ENCODE measurements at regions not wholly inside any gene's neighbourhood (a gene's known extent, or its start where the extent isn't known, plus 50 kb on each side); places are given as distances from the start of the nearest gene placed in this dataset.

DNA sequence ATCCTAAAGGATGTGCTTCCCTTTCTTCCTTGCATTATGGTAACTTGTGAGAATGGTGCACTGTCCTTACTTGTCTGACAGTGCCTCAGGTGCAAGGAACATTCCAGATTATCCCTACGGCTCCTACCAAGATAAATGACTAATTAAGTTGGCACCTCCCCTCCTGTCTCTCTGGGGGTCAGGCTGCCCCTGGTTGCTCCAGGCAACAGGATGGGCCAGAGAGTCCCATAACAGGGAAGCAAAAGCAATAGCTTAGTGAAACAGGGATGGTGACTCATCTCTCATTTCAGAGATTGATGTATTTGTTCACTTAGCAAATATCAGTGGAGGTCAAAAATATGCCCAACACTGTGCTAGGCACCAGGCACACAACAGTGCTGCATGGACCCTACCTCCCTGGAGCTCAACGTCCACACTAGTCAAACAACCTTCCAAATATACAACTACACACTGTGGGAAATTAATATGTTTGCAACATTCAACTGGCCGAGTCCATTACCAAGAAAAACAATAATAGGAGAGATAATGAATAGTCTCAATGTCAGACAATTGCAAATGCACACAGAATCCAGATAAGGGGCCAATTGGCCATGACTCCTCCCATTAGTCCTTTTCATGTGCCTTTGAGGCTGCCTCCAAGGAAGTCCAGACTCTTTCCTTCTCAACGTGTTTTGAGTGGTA is 249.0 kb downstream of the TLE3 start:
- FAIRE-seq (peak; percentile 69), DNase-seq (ENCODE audit: insufficient read length, low spot score) (no peak)

DNA sequence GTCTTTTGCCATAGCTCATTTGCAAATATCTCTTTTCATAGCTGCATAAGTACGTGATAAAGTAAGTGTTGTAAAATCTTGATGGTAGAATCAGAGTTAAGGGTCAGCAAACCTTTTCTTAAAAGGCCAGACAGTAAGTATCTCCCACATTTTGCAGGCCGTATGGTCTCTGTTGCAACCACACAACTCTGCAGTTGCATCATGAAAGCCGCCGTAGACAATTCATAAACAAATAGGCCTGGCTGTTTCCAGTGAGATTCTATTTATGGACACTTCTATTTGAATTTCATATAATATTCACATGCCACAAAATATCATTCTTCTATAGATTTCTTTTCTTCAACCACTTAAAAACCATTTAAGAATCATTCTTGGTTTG is 248.5 kb downstream of the TLE3 start:
- FAIRE-seq (no peak), DNase-seq (ENCODE audit: insufficient read length, low spot score) (no peak)

DNA sequence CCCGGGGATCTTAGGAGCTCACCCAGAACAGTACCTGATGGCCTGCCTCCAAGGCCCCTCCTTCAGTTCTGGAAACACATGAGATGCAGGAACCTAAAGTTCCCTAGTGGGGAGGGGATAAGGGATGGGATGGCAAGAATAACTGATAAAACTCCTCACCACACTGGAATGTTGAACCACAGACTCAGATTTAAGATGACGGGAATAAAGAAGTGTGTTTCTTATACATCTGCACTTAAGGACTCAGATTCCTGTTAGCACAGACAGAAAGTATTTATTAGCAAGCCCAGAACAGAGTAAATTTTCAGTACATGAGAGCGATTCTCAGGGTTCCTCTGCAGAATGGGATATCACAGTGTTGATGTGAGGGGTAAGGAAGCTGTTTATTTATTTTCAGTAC is 245.2 kb downstream of the TLE3 start:
- peak; percentile 63 for DNase-seq (ENCODE audit: insufficient read length, low spot score)

DNA sequence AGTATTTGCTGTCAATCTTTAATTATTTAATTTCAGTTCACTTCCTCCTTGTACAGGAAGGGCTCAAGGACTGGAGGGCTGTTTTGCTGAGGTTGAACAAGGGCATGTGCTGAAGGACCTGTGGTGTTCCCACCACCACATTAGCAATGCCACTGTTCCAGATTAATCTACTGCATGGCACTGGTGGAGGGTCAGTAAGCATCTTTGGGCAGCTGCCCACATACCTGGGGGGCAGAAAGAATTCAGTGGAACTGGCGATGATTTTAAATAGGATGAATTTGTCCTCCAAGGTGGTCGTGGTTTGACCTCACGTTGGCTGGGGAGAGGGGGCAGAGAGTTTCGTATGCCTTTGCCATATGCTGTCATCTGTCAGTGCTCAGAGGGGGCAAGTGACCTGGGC is 244.8 kb downstream of the TLE3 start:
- no peak for DNase-seq (ENCODE audit: insufficient read length, low spot score)
- FAIRE-seq, result peak; percentile 31

More for the DNA sequence above, 245.2 kb downstream of the TLE3 start:
- no peak for FAIRE-seq

DNA sequence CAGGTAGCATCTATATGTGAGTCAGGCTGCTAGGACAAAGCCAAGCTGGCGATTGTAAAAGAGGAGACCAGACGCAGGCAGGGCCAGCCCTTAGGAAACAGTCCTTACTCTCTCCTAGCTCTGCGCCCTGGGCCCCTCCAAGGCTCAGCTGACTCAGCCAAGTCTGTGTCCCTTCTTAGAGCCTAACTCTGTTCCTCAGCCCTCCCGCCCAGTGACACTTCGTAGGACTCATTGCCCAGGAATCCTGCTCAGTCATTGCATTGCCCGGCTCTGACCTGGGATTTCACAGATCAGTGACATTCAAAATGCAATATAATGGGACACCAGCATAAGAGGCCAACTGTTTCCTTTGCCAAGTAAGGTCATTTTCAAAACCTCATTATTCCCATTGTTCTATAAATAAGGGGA is 244.2 kb downstream of the TLE3 start:
- DNase-seq (ENCODE audit: insufficient read length, low spot score) (peak; percentile 88), FAIRE-seq (peak; percentile 91)

DNA sequence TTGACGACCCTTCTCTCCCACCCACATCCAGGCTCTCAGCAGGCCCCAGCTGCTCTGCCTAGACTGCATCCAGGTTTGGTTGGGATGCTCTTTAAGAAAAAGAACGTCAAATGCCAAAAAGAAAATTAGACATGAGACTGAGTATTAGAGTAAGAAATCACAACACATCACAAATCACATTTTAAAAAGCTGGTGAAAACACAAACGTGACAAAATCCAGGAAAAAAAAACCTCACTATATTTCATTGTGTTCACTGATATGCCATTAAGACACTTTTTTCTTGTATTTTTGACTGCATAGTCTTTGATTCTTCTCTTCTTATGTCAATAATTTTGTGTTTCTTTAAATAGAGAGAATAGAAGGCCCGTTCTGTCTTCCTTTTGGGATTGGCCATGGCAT is 243.7 kb downstream of the TLE3 start:
- DNase-seq (ENCODE audit: insufficient read length, low spot score) (no peak), FAIRE-seq (no peak)

DNA sequence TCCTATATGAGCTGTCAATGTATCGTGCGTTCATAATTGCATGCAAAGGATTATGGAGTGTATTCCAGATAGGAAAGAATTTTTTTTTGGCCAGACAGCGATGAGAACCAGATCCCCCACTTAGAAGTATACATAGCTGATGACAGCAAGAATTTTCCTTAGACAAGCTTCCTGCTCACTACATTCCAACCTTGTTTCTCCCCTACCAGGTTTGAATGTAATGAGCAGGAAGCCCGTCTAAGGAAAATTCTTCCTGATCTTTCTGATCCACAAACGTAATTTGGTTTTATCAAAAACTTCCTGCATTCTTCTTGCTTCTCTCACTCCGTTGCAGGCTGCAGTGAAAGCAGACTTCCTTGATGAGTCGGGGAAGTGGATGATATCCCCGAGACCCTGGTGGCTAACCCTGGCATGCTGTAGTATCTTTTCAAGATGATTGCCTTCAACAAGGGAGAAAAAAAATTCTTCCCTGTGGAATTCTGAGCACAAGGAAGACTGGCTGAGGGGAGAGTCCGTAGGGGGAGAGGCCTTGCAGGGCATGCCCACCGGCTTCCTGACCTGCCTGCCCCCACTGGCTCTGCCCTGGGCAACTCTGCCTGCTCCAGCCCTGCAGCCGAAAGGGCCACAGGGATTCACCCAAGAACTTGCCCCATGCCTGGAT is 243.1 kb downstream of the TLE3 start:
- peak; percentile 13 for FAIRE-seq
- DNase-seq (ENCODE audit: insufficient read length, low spot score), result peak; percentile 49

DNA sequence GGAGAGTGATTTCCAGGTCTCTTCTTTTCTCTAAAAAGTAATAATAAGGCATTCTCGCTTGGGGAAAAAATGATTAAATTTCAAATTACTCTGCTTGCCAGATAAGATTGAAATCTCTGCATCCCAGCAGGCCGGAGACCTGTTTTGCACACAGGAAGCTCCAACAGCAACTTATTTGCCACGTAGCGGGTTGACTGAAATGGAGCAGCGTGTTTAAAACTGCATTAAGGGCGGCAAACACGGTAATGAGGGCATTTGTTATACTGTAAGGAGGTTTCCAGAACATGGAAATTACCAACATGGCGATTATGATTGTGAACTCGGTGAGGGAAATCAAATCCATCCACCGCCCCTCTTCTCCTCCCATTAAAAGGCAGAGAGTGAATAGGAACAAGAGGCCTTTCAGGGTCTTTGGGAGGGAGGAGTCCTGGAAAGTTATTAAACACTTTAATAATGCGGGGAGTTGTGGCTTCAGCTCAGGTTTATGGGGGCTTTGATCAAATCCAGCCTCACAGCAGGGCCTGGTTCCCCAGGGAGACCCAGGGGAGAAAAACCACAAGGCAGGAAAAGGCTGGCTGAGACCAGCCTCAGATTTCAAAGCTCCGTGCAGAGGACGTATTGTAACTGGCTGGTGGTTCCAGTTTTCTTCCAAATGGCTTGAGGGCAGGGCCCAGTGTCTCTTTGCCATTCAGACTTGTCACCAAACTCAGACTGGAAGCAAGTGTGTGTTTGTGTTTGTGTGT is 242.3 kb downstream of the TLE3 start:
- peak; percentile 26 for DNase-seq (ENCODE audit: insufficient read length, low spot score)
- peak; percentile 69 for FAIRE-seq

DNA sequence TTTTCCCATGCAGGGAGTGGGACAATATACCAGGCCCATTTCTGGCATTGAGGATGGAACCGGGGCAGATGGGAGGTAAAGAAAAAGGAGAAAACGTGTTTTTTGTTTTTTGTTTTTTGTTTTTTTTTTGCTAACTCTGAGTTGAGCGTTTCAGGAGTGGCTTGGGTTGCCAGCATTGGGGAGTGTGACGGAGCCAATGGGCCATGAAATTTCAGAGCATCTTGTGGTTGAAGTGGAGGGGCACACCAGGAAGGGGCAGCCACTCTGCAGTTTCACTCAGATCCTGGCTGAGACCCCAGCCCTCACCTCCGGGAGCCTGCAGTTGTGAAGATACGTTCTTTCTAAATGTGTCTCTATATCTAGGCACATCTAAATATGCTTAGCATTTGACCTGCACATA is 240.5 kb downstream of the TLE3 start:
- no peak for FAIRE-seq

DNA sequence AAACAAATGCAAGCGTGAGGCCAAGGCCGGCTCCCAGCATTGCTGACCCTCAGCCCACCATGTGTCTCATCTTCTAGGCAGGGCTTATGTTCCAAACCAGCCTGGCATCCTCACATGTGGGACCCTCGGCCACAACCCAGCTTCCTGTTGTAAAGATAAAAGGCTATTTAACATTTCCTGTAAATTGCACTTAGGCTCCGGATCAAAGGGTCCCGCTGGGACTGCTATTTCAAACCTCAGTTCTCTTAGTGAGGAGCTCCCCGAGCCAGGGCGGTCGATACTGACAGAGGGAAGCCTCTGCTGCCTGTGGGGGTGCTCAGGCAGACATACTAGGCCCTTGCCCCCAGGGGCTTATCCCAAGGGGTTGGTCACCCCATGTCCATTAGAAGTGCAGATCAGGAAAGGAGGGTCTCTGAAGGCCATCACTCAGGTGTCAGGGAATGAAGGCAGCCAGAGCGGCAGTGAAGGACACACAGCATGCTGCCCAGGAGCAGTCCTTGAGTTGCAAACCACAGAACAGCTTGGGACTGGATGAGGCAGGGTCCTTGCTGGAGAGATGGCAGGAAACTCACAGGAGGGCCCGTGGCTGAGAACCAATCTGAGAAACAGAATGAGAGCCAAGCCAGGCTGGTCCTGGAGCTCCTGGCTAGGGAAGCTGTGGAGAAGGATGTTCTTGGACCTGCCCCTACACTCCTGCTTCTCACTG is 239.9 kb downstream of the TLE3 start:
- DNase-seq (ENCODE audit: insufficient read length, low spot score), result no peak
- no peak for FAIRE-seq

More for the DNA sequence above, 240.5 kb downstream of the TLE3 start:
- DNase-seq (ENCODE audit: insufficient read length, low spot score), result no peak

DNA sequence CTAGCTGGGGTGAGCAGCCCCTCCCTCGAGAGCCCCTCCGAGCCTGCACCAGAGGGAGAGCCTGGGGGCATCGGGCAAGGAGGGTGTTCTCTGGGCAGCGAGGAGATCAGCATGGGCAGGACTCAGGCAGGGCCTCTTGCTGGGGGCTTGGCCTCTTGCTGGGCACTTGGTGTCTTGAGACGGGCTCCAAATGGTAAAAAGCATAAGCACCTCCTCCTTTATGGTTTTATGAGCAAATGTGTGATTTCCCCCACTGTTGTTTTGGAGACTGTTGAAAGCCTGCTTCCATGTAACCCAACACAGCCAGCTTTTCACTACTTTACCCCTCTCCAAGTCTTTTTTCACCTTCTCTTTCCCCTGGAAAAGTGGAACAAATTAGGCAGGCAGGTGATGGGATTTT is 239.3 kb downstream of the TLE3 start:
- DNase-seq (ENCODE audit: insufficient read length, low spot score), result no peak

DNA sequence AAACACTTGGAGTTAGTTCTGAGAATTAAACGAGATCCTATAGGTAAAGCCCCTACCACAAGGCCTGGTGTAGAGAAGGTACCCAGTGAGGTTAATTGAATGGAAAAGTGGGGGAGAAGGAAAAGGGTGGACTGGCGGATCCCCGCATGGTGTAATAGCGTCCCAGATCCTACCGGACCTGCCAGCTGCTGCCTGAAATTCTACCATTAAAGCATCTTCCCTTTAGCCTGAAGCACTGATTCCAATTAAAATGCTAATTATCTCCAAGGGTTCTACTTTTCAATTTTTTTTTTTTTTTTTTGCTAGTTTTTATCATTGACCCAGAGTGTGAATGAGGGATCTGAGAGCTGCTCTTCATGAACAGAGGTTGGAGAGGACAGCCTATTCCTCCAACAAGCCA is 237.9 kb downstream of the TLE3 start:
- DNase-seq (ENCODE audit: insufficient read length, low spot score) (no peak), FAIRE-seq (no peak)

More for the DNA sequence above, 239.3 kb downstream of the TLE3 start:
- FAIRE-seq, result no peak

DNA sequence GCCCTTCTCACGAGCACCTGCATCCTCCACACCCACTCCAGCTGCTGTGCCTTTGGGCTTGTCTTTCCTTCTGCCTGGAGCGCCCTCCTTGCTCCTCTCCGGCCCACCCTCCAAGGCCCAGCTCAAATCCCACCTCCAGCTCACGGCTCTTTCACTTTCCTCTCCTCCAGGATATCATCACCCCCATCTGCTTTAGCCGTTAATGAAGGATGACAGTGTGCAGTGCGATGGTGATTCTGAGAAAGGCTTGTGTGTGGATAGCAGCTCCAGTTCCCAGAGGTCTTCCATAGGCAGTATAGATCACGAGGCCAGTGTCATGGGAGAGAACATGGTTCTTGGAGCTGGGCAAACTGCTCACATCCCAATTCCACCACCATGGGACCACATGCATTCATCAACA is 237.4 kb downstream of the TLE3 start:
- DNase-seq (ENCODE audit: insufficient read length, low spot score), result no peak

DNA sequence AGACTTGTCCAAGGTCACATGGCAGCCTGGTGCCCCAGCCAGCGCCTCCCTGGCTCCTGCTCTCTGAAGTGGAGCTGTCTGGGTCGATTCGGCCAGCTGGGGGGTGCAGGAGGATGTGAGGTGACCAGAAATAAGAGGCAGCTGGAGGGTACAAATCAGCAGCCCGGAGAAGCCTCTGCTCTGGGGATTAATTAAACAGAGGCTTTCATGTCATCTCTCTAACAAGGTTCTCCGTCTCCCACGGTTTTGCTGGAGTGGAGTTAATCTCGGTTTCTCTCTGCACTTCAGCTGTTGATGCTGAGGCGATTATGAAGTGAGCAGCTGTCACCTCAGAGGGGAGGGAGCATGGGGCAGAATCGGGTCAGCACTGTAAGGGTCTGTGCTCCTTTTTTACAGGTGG is 236.8 kb downstream of the TLE3 start:
- DNase-seq (ENCODE audit: insufficient read length, low spot score) (no peak), FAIRE-seq (no peak)

More for the DNA sequence above, 237.4 kb downstream of the TLE3 start:
- FAIRE-seq, result peak; percentile 80

DNA sequence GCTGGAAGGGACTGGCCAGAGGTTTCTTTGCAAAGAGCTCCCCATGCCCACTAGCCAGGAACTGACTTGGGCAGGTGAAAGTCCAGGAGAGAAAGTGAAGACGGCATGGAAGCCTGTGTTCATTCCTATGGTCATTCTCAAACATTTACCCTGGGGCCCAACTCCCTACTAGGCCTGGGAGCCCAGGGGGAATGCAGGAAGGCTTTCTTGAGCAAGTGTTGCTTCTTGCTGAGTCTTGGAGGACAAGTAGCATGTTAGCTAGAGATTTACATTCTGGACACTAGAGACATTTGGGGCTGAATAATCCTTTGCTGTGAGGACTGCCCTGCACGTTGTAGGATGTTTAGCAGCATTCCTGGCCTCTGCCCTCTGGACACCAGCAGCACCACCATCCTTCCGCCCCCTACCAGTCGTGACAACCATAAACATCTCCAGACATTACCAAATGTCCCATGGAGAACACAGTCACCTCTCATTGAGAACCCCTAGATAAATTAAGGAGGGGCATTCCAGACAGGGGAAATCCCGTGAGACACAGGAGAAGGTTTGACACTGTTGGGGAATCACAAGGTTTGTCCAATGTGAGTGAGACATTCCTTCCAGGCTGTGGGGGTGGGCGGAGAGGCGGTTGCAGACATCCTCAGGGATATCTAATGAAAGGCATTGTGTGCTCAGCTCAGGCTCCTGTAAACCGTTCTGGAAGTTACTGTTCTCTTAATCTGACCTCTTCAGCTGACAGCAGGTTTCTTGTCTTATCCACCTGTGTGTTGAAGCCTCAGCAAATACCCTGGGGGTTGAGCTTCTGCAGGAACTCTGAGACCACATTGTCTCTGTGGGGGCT is 236.2 kb downstream of the TLE3 start:
- peak; percentile 17 for DNase-seq (ENCODE audit: insufficient read length, low spot score)
- peak; percentile 40 for FAIRE-seq

DNA sequence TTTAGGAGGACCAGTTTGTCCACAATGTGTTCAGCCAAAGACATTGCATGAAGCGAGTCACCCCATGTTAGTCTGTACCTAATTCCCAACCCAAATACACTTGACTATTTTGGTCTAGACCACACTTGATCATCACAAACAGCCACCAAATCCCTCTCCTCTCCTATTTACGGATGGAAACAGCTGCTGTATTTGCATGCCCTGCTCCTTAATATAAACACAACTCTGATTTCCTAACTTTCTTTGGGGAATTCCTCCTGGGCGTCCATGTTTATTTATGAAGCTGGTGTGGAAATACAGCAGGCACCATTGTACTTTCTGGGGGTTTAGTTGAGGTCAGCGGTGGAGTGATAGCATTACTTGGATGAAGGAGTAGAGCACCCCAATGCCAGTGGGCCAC is 235.2 kb downstream of the TLE3 start:
- no peak for DNase-seq (ENCODE audit: insufficient read length, low spot score)
- peak; percentile 51 for FAIRE-seq

DNA sequence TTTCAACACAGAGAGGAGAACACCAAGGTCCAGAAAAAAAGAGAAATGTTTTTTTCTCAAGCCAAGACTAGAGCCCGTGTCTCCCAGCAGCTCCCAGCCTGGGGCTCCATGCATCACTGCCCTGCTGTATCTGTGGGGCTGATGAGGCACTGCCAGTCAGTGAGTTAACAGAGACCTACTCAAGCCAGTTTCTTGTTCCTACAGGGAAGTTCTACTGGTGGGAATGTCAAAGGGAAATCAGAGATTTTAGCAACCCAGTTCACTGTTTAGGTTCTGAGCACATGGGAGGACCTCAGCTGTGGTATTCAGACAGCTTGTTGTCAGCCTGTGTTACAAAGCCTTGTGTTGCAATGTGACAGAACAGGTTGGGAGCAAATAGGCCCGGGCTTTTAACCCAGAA is 234.3 kb downstream of the TLE3 start:
- DNase-seq (ENCODE audit: insufficient read length, low spot score) (no peak), FAIRE-seq (no peak)

DNA sequence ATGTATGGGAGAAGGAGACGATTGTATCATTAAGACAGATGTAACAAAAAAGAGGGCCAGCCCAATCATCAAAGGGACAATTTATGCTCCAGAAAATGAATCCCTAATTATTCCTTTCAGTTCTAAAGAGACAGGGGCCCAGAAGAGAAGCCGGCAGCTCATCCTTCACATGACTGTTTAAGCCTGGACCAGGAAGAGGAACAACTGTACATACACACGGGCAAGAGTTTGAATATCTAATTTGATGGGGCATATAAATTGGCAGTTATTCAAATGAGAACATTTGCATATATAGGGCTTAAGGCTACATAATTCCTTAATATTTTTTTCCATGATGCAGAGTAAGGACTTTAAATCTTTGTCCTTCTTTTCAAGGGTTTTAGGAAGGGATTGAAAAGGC is 232.3 kb downstream of the TLE3 start:
- FAIRE-seq (no peak), DNase-seq (ENCODE audit: insufficient read length, low spot score) (no peak)

DNA sequence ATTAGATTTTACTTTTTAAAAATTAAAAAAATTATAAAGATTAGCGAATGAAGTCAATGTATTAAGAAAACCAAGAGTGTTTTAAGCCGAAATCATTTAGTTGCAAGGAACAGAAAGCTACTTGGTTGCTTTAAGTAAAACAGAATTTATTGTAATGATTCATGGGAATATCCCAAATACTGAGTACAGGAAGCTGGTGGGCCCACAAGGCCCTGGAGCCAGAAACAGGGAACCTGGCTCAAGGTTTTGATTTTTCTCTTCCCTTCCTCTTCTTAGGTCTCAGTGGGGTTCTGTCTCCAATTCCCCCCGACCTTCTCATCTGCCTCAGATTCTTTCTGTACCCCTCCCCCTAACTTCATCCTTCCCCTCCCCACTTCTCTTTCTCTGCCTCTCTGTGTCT is 229.0 kb downstream of the TLE3 start:
- no peak for FAIRE-seq

DNA sequence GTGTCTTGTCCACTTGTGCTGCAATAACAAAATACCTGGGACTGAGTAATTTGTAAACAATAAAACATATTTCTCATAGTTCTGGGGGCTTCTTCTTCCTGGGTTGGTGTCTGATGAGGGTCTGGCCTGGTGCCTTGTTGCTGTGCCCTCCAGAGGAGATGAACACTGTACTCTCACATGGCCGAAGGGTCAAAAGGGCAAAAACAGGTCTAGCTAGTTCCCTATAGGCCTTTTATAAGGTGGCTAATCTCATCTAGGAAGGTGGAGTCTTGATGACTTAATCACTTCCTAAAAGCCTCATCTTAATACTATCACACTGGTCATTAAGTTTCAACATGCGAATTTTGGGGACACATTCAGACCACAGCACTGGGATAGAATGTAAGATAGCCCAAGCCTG is 228.4 kb downstream of the TLE3 start:
- FAIRE-seq (no peak), DNase-seq (ENCODE audit: insufficient read length, low spot score) (no peak)

More for the DNA sequence above, 229.0 kb downstream of the TLE3 start:
- no peak for DNase-seq (ENCODE audit: insufficient read length, low spot score)
